ENCODE measurements at regions not wholly inside any gene's neighbourhood (a gene's known extent, or its start where the extent isn't known, plus 50 kb on each side); places are given as distances from the start of the nearest gene placed in this dataset.

- no peak for TF ChIP-seq GABPA (IDR thresholded peaks at IDR 0.05; ENCODE audit: low read depth)
- Histone ChIP-seq H3K27ac (replicated peaks) (no peak overlapping the region), H3K4me3 (replicated peaks; ENCODE audit: insufficient read depth, low read length) (no peak overlapping the region), H3K27me3 (ENCODE audit: insufficient read depth, poor library complexity, severe bottlenecking) (no peaks in the 10 kb centered on the region)
- DNase-seq (ENCODE audit: low read depth in 1 of 2, low spot score in 1 of 2) = no peak
These were observed 761.2 kb downstream of the VGLL3 start for GRCh38 chr3:86229775-86230094.

GRCh38 chr3:86229086-86229774 is 761.7 kb downstream of the VGLL3 start:
- H3K27me3 ChIP-seq (ENCODE audit: insufficient read depth, poor library complexity, severe bottlenecking) = no peaks in the 10 kb centered on the region
- no peak overlapping the region for H3K27ac ChIP-seq (replicated peaks)
- no peak for DNase-seq (ENCODE audit: low read depth in 1 of 2, low spot score in 1 of 2)
- TF ChIP-seq POLR2AphosphoS5 (IDR thresholded peaks at IDR 0.05; ENCODE audit: low read depth) (no peak), CTCF (IDR thresholded peaks at IDR 0.05; ENCODE audit: insufficient read depth, low read length) (no peak), GABPA (IDR thresholded peaks at IDR 0.05; ENCODE audit: low read depth) (no peak), REST (IDR thresholded peaks at IDR 0.05; ENCODE audit: insufficient replicate concordance, low read depth) (no peak), SPI1 (IDR thresholded peaks at IDR 0.05; ENCODE audit: borderline replicate concordance, low read depth) (no peak)
- H3K4me3 ChIP-seq (replicated peaks; ENCODE audit: insufficient read depth, low read length) = no peak overlapping the region

- TF ChIP-seq POLR2AphosphoS5 (IDR thresholded peaks at IDR 0.05; ENCODE audit: low read depth) (no peak), CTCF (IDR thresholded peaks at IDR 0.05; ENCODE audit: insufficient read depth, low read length) (no peak), GABPA (IDR thresholded peaks at IDR 0.05; ENCODE audit: low read depth) (no peak), SPI1 (IDR thresholded peaks at IDR 0.05; ENCODE audit: borderline replicate concordance, low read depth) (no peak), REST (IDR thresholded peaks at IDR 0.05; ENCODE audit: insufficient replicate concordance, low read depth) (no peak)
- Histone ChIP-seq H3K4me3 (replicated peaks; ENCODE audit: insufficient read depth, low read length) (no peak overlapping the region), H3K27ac (replicated peaks) (no peak overlapping the region), H3K27me3 (ENCODE audit: insufficient read depth, poor library complexity, severe bottlenecking) (no peaks in the 10 kb centered on the region)
- no peak for DNase-seq (ENCODE audit: low read depth in 1 of 2, low spot score in 1 of 2)
These were observed 762.8 kb downstream of the VGLL3 start for GRCh38 chr3:86228101-86228500.

- DNase-seq (ENCODE audit: low read depth in 1 of 2, low spot score in 1 of 2) = no peak
- Histone ChIP-seq H3K27me3 (ENCODE audit: insufficient read depth, poor library complexity, severe bottlenecking) (no peaks in the 10 kb centered on the region), H3K4me3 (replicated peaks; ENCODE audit: insufficient read depth, low read length) (no peak overlapping the region), H3K27ac (replicated peaks) (no peak overlapping the region)
- TF ChIP-seq REST (IDR thresholded peaks at IDR 0.05; ENCODE audit: insufficient replicate concordance, low read depth) = no peak
- TF ChIP-seq GABPA (IDR thresholded peaks at IDR 0.05; ENCODE audit: low read depth) = no peak
- no peak for TF ChIP-seq CTCF (IDR thresholded peaks at IDR 0.05; ENCODE audit: insufficient read depth, low read length)
- no peak for TF ChIP-seq POLR2AphosphoS5 (IDR thresholded peaks at IDR 0.05; ENCODE audit: low read depth)
- TF ChIP-seq SPI1 (IDR thresholded peaks at IDR 0.05; ENCODE audit: borderline replicate concordance, low read depth) = no peak
These were observed 765.5 kb downstream of the VGLL3 start for GRCh38 chr3:86225461-86225860.

Data from HL-60 (cell line).